Gastroesophageal sphincter (tissue), 3 donors: ENCODE measurements at regions not wholly inside any gene's neighbourhood (a gene's known extent, or its start where the extent isn't known, plus 50 kb on each side); places are given as distances from the start of the nearest gene placed in this dataset.

ENCODE experiments used
- EP300 ChIP-seq: sonication (generic); formaldehyde crosslinking; IDR thresholded peaks from one replicate; pipeline ENCODE4 v1.6.1; 2017; ENCODE audit warnings: antibody characterized with exemption, mild to moderate bottlenecking
- POLR2AphosphoS5 ChIP-seq: sonication (generic); formaldehyde crosslinking; IDR thresholded peaks from one replicate; pipeline ENCODE4 v1.6.1; 2017; ENCODE audit warnings: antibody characterized with exemption
- TF ChIP-seq, protein P1 (sequence below), 4 experiments: fragments of 200-600 bp in 2 of 4; fragments of 450-650 bp in 2 of 4; sonication (generic) in 1 of 4; IDR thresholded peaks; one replicate each; pipeline ENCODE4 v1.5.1; 2017 to 2019; ENCODE audit warnings: antibody characterized with exemption in 4 of 4, mild to moderate bottlenecking in 2 of 4, moderate library complexity in 2 of 4

DNA sequence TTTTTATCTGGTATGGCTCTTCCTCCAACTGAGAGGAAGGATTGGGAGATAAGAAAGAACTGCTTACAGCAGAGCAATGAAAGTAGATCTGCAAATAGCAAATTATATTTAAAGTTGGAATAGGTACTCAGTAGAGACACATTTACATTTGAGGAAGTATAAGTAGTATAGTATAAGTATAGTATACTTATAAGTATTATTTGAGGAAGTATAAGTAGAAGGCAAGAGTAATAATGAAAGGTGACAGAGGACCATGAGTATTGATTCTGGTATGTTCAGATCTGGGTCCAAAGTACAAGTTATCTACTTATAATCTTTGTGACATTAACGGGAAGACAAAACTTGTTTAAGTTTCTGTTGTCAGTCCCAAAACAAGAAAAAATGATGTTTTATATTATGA is 527.6 kb upstream of the SORCS1 start:
- TF ChIP-seq, protein P1, sequence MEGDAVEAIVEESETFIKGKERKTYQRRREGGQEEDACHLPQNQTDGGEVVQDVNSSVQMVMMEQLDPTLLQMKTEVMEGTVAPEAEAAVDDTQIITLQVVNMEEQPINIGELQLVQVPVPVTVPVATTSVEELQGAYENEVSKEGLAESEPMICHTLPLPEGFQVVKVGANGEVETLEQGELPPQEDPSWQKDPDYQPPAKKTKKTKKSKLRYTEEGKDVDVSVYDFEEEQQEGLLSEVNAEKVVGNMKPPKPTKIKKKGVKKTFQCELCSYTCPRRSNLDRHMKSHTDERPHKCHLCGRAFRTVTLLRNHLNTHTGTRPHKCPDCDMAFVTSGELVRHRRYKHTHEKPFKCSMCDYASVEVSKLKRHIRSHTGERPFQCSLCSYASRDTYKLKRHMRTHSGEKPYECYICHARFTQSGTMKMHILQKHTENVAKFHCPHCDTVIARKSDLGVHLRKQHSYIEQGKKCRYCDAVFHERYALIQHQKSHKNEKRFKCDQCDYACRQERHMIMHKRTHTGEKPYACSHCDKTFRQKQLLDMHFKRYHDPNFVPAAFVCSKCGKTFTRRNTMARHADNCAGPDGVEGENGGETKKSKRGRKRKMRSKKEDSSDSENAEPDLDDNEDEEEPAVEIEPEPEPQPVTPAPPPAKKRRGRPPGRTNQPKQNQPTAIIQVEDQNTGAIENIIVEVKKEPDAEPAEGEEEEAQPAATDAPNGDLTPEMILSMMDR (IDR thresholded peaks at IDR 0.05), result no peak
- TF ChIP-seq EP300 (no peak), POLR2AphosphoS5 (no peak)
